HepG2 (cell line): ENCODE measurements at regions not wholly inside any gene's neighbourhood (a gene's known extent, or its start where the extent isn't known, plus 50 kb on each side); places are given as distances from the start of the nearest gene placed in this dataset.

Experiments used
- ATAC-seq: fragments of 200-7000 bp; cut with Tn5 transposase; 3 replicates; pipeline ENCODE4 v1.9.1; 2020; ENCODE audit warnings: mild to moderate bottlenecking, moderate library complexity
- BruUV-seq: library from RNA; stranded (reverse); fragments of 400-500 nt; replicated peaks from 2 replicates; lab custom pipeline; 2021; lab: Mats Ljungman, UMichigan
- CTCF ChIA-PET: fragments of 300-600 bp; formaldehyde crosslinking; extraction: SDS; loops from one replicate; lab custom pipeline; 2021; ENCODE audit warnings: low total read pairs, inconsistent platforms, low intra/inter-chr PET ratio; lab: Yijun Ruan, JAX
- POLR2A ChIA-PET: fragments of 350-600 bp; sonication (Branson Sonifier 250); formaldehyde crosslinking; loops from one replicate; lab custom pipeline; 2020; ENCODE audit warnings: antibody characterized with exemption, inconsistent platforms; lab: Yijun Ruan, JAX
- DNase-seq: peaks from one replicate; pipeline ENCODE4 v3.0.0-alpha.2; 2015; ENCODE audit warnings: low spot score
- FAIRE-seq: peaks from 3 replicates; lab custom pipeline; 2011; peaks lifted over from hg19 to GRCh38; lab: Jason Lieb, UNC
- H2AFZ ChIP-seq: one replicate; pipeline ENCODE4 v1.6.1; 2011; ENCODE audit warnings: low read length, inconsistent platforms
- H3K27ac ChIP-seq: fragments of 300-600 bp; 3 replicates; pipeline ENCODE4 v1.8.0; 2011; ENCODE audit warnings: mixed run types, mild to moderate bottlenecking, mixed read lengths, low read length, inconsistent platforms; ENCODE audit not compliant: insufficient read depth; ENCODE audit errors: extremely low read length
- H3K27me3 ChIP-seq, 2 experiments: fragments of 200-600 bp in 1 of 2; 2 replicates in 1 of 2; 3 replicates in 1 of 2; pipeline versions ENCODE4 v1.6.0 to v1.8.0; 2011; ENCODE audit warnings: low read length in 2 of 2, mild to moderate bottlenecking in 2 of 2, moderate library complexity in 2 of 2, inconsistent platforms in 1 of 2; ENCODE audit not compliant: insufficient read depth in 2 of 2, control insufficient read depth in 1 of 2
- H3K36me3 ChIP-seq, 2 experiments: fragments of 200-600 bp in 1 of 2; replicated peaks in 1 of 2; 2 replicates in 1 of 2; 3 replicates in 1 of 2; pipeline versions ENCODE4 v1.5.1 to v1.8.0; 2011; ENCODE audit warnings: low read length in 2 of 2, inconsistent platforms in 1 of 2; ENCODE audit not compliant: insufficient read depth in 2 of 2, control insufficient read depth in 1 of 2
- H3K4me1 ChIP-seq: 2 replicates; pipeline ENCODE4 v1.5.1; 2012; ENCODE audit warnings: low read length, inconsistent platforms; ENCODE audit not compliant: insufficient read depth
- H3K4me2 ChIP-seq: 2 replicates; pipeline ENCODE4 v1.6.0; 2011; ENCODE audit warnings: low read depth, low read length, inconsistent platforms
- H3K4me3 ChIP-seq, 3 experiments: fragments of 200-600 bp in 1 of 3; sonication (generic), shearing (Covaris generic) in 1 of 3; replicated peaks in 1 of 3; 2 replicates each; pipeline ENCODE4 v1.5.1; 2011 to 2016; ENCODE audit warnings: low read length in 3 of 3, inconsistent platforms in 2 of 3, low read depth in 2 of 3, mild to moderate bottlenecking in 2 of 3, control low read depth in 1 of 3, mixed read lengths in 1 of 3; ENCODE audit not compliant: insufficient read depth in 1 of 3
- H3K79me2 ChIP-seq: one replicate; pipeline ENCODE4 v1.6.1; 2011; ENCODE audit warnings: low read length, inconsistent platforms; ENCODE audit not compliant: insufficient read depth
- H3K9ac ChIP-seq: 2 replicates; pipeline ENCODE4 v1.6.0; 2011; ENCODE audit warnings: mild to moderate bottlenecking, low read depth, low read length, inconsistent platforms; ENCODE audit not compliant: insufficient read depth
- H3K9me3 ChIP-seq: 2 replicates; pipeline ENCODE4 v1.5.1; 2012; ENCODE audit warnings: mild to moderate bottlenecking, low read length
- H4K20me1 ChIP-seq: 2 replicates; pipeline ENCODE4 v1.6.0; 2011; ENCODE audit warnings: inconsistent platforms, mild to moderate bottlenecking, low read length, moderate library complexity; ENCODE audit not compliant: insufficient read depth
- KDM1A ChIP-seq: IDR thresholded peaks from 2 replicates; pipeline ENCODE4 v1.6.1; 2016; ENCODE audit warnings: missing compliant biosample characterization
- NAIF1 ChIP-seq: sonication (generic); formaldehyde crosslinking; IDR thresholded peaks from 2 replicates; pipeline ENCODE4 v1.5.0; 2020; ENCODE audit warnings: mild to moderate bottlenecking, missing genetic modification reagents, borderline replicate concordance
- NCOA1 ChIP-seq: sonication (generic); formaldehyde crosslinking; IDR thresholded peaks from 2 replicates; pipeline ENCODE4 v1.9.0; 2021; ENCODE audit warnings: missing genetic modification reagents
- NONO ChIP-seq, 2 experiments: fragments of 450-650 bp in 1 of 2; sonication (generic) in 1 of 2; formaldehyde crosslinking in 1 of 2; IDR thresholded peaks in 1 of 2; conservative IDR thresholded peaks in 1 of 2; 2 replicates each; pipeline versions ENCODE4 v1.6.1 to v1.8.0; 2017 to 2022; ENCODE audit warnings: mild to moderate bottlenecking in 1 of 2, missing genetic modification reagents in 1 of 2, moderate library complexity in 1 of 2
- PRMT3 ChIP-seq: sonication (generic); formaldehyde crosslinking; IDR thresholded peaks from 2 replicates; pipeline ENCODE4 v1.8.1; 2022; ENCODE audit warnings: low read depth, mild to moderate bottlenecking, moderate library complexity, missing genetic modification reagents, borderline replicate concordance
- PRPF4 ChIP-seq: fragments of 200-400 bp; formaldehyde crosslinking; IDR thresholded peaks from 2 replicates; pipeline ENCODE4 v1.6.1; 2016; ENCODE audit warnings: low read length, low read depth; ENCODE audit not compliant: poor library complexity, severe bottlenecking
- SP140L ChIP-seq: sonication (generic); formaldehyde crosslinking; IDR thresholded peaks from 2 replicates; pipeline ENCODE4 v1.4.0; 2020; ENCODE audit warnings: missing genetic modification reagents, borderline replicate concordance
- ZNF383 ChIP-seq: sonication (generic); formaldehyde crosslinking; IDR thresholded peaks from 2 replicates; pipeline ENCODE4 v1.4.0; 2020; ENCODE audit warnings: missing genetic modification reagents, mild to moderate bottlenecking, borderline replicate concordance
- ZNF446 ChIP-seq: sonication (generic); formaldehyde crosslinking; IDR thresholded peaks from 2 replicates; pipeline ENCODE4 v1.5.0; 2020; ENCODE audit warnings: mild to moderate bottlenecking, missing genetic modification reagents
- ZNF468 ChIP-seq: sonication (generic); formaldehyde crosslinking; IDR thresholded peaks from 2 replicates; pipeline ENCODE4 v1.8.0; 2022; ENCODE audit warnings: mild to moderate bottlenecking, moderate library complexity, missing genetic modification reagents
- ZNF672 ChIP-seq: sonication (generic); formaldehyde crosslinking; IDR thresholded peaks from 2 replicates; pipeline ENCODE4 v1.8.1; 2022; ENCODE audit warnings: missing genetic modification reagents
- ZNF816 ChIP-seq: sonication (generic); formaldehyde crosslinking; IDR thresholded peaks from 2 replicates; pipeline ENCODE4 v1.8.0; 2022; ENCODE audit warnings: missing genetic modification reagents, mild to moderate bottlenecking, borderline replicate concordance
- ZNF883 ChIP-seq: sonication (generic); formaldehyde crosslinking; IDR thresholded peaks from 2 replicates; pipeline ENCODE4 v1.5.1; 2020; ENCODE audit warnings: mild to moderate bottlenecking, missing genetic modification reagents; ENCODE audit errors: not compliant biosample characterization
- ZSCAN20 ChIP-seq: sonication (generic); formaldehyde crosslinking; IDR thresholded peaks from 2 replicates; pipeline ENCODE4 v1.4.0; 2020; ENCODE audit warnings: missing genetic modification reagents, mild to moderate bottlenecking, borderline replicate concordance
- WGBS: methylation state at CpG from one replicate; pipeline ENCODE4 v1.1.6; 2017; ENCODE audit warnings: low lambda C conversion rate; 5-methylcytosine and 5-hydroxymethylcytosine counted together
- in situ Hi-C: cut with HindIII; loops from 2 replicates; pipeline ENCODE4 v1.10.0; 2017; ENCODE audit warnings: low pct_unique_long_range_greater_than_20kb; ENCODE audit not compliant: extremely low pct_ligation_motif_present
- intact Hi-C: fragments of 100-400 bp; cut with micrococcal nuclease; formaldehyde crosslinking; loops from one replicate; pipeline ENCODE4 v1.10.0; 2022; ENCODE audit not compliant: unreplicated experiment
- TF ChIP-seq, protein P1 (sequence below): sonication (generic); formaldehyde crosslinking; IDR thresholded peaks from 2 replicates; pipeline ENCODE4 v1.4.0; 2020; ENCODE audit warnings: mild to moderate bottlenecking, missing genetic modification reagents
- TF ChIP-seq, protein P2 (sequence below): sonication (generic); formaldehyde crosslinking; conservative IDR thresholded peaks from 2 replicates; pipeline ENCODE4 v1.4.0; 2020; ENCODE audit warnings: missing genetic modification reagents
- TF ChIP-seq, protein P3 (sequence below): sonication (generic); formaldehyde crosslinking; IDR thresholded peaks from 2 replicates; pipeline ENCODE4 v1.4.0; 2020; ENCODE audit warnings: missing genetic modification reagents, mild to moderate bottlenecking, borderline replicate concordance
- TF ChIP-seq, protein P4 (sequence below): sonication (generic); formaldehyde crosslinking; IDR thresholded peaks from 2 replicates; pipeline ENCODE4 v1.9.0; 2022; ENCODE audit warnings: missing genetic modification reagents, mild to moderate bottlenecking, borderline replicate concordance

DNA sequence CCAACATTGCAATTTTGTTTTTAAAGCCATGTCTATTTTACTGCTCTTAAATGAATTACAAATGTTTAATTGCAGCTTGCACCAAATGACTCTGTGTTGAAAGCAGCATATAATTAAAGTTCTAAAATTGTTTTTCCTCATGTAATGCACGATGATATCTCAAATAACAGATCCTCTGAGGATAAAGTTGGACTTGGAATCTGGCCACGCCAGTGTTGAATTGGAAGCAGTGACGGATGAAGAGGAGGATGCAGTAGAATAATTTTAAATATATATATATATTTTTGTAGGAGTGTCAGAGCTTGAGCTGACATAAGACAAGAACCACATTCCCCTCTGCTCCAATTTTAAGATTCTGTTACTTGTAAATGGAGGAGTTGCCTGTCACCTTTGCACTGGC lies 406.6 kb upstream of the DPPA4 start:
- TF ChIP-seq, protein P1, sequence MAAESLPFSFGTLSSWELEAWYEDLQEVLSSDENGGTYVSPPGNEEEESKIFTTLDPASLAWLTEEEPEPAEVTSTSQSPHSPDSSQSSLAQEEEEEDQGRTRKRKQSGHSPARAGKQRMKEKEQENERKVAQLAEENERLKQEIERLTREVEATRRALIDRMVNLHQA (CRISPR knock-in tag), result no peak
- no peak for TF ChIP-seq PRMT3 (CRISPR knock-in tag)
- no peak for TF ChIP-seq ZNF883
- TF ChIP-seq ZNF468 (CRISPR knock-in tag), result no peak
- no peak for TF ChIP-seq PRPF4
- TF ChIP-seq NAIF1 (CRISPR knock-in tag), result no peak
- no peak for TF ChIP-seq NCOA1 (CRISPR knock-in tag)
- TF ChIP-seq ZNF672 (CRISPR knock-in tag), result no peak
- TF ChIP-seq KDM1A (CRISPR knock-in tag), result no peak
- no peak for TF ChIP-seq ZSCAN20 (CRISPR knock-in tag)
- TF ChIP-seq, protein P2, sequence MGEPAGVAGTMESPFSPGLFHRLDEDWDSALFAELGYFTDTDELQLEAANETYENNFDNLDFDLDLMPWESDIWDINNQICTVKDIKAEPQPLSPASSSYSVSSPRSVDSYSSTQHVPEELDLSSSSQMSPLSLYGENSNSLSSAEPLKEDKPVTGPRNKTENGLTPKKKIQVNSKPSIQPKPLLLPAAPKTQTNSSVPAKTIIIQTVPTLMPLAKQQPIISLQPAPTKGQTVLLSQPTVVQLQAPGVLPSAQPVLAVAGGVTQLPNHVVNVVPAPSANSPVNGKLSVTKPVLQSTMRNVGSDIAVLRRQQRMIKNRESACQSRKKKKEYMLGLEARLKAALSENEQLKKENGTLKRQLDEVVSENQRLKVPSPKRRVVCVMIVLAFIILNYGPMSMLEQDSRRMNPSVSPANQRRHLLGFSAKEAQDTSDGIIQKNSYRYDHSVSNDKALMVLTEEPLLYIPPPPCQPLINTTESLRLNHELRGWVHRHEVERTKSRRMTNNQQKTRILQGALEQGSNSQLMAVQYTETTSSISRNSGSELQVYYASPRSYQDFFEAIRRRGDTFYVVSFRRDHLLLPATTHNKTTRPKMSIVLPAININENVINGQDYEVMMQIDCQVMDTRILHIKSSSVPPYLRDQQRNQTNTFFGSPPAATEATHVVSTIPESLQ (CRISPR knock-in tag), result no peak
- no peak for TF ChIP-seq NONO (IDR thresholded peaks at IDR 0.05)
- no peak for TF ChIP-seq NONO (CRISPR knock-in tag; conservative IDR thresholded peaks at IDR 0.05)
- TF ChIP-seq, protein P3, sequence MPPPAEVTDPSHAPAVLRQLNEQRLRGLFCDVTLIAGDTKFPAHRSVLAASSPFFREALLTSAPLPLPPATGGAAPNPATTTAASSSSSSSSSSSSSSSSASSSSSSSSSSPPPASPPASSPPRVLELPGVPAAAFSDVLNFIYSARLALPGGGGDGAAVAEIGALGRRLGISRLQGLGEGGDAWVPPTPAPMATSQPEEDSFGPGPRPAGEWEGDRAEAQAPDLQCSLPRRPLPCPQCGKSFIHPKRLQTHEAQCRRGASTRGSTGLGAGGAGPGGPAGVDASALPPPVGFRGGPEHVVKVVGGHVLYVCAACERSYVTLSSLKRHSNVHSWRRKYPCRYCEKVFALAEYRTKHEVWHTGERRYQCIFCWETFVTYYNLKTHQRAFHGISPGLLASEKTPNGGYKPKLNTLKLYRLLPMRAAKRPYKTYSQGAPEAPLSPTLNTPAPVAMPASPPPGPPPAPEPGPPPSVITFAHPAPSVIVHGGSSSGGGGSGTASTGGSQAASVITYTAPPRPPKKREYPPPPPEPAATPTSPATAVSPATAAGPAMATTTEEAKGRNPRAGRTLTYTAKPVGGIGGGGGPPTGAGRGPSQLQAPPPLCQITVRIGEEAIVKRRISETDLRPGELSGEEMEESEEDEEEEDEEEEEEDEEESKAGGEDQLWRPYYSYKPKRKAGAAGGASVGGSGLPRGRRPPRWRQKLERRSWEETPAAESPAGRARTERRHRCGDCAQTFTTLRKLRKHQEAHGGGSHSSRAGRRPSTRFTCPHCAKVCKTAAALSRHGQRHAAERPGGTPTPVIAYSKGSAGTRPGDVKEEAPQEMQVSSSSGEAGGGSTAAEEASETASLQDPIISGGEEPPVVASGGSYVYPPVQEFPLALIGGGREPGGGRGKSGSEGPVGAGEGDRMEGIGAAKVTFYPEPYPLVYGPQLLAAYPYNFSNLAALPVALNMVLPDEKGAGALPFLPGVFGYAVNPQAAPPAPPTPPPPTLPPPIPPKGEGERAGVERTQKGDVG, result no peak
- TF ChIP-seq ZNF816 (CRISPR knock-in tag), result no peak
- TF ChIP-seq ZNF446, result no peak
- no peak for TF ChIP-seq ZNF383 (CRISPR knock-in tag)
- TF ChIP-seq SP140L, result no peak
- TF ChIP-seq, protein P4, sequence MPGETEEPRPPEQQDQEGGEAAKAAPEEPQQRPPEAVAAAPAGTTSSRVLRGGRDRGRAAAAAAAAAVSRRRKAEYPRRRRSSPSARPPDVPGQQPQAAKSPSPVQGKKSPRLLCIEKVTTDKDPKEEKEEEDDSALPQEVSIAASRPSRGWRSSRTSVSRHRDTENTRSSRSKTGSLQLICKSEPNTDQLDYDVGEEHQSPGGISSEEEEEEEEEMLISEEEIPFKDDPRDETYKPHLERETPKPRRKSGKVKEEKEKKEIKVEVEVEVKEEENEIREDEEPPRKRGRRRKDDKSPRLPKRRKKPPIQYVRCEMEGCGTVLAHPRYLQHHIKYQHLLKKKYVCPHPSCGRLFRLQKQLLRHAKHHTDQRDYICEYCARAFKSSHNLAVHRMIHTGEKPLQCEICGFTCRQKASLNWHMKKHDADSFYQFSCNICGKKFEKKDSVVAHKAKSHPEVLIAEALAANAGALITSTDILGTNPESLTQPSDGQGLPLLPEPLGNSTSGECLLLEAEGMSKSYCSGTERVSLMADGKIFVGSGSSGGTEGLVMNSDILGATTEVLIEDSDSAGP (CRISPR knock-in tag), result no peak
- ChIA-PET CTCF (no interaction called here), POLR2A (no interaction called here)
- Histone ChIP-seq H3K9ac (no peak overlapping the region), H3K9me3 (0 out of 2 replicates have a peak, but pooled peaks cover 4% of the 10 kb centered on the region), H3K4me3 (no peak overlapping the region), H3K27ac (no peak overlapping the region), H3K79me2 (no peaks in the 10 kb centered on the region), H4K20me1 (no peaks in the 10 kb centered on the region), H3K27me3 (no peaks in the 10 kb centered on the region), H2AFZ (no peak overlapping the region), H3K36me3 (no peaks in the 10 kb centered on the region), H3K4me2 (no peak overlapping the region), H3K4me1 (no peaks in the 10 kb centered on the region)
- intact Hi-C loops, result no loop called here
- in situ Hi-C loops, result no loop called here
- ATAC-seq, result no peak
- no TSS peak for BruUV-seq
- WGBS, result 0% methylated on average over 3 of the region's 3 CpGs
- no peak for DNase-seq
- FAIRE-seq, result no peak
